Activated CD4-positive, alpha-beta T cell treated with anti-CD3 and anti-CD28 coated beads, Interleukin-2, amount 10 ng/mL, durations not matched to agents 24 days and 14 days (primary cell): ENCODE measurements at regions not wholly inside any gene's neighbourhood (a gene's known extent, or its start where the extent isn't known, plus 50 kb on each side); places are given as distances from the start of the nearest gene placed in this dataset.
"Not testable (repeated sequence)": the region's sequence is repeated elsewhere in the genome, so short reads cannot be mapped to it uniquely, and the experiment has no call there.

Source experiments
- DNase-seq: peaks from one replicate; pipeline ENCODE4 v3.0.0; 2022
- H3K27ac Mint-ChIP-seq: one replicate; pipeline ENCODE4 v1.8.0; 2022; ENCODE audit warnings: mild to moderate bottlenecking, mixed read lengths
- H3K27me3 Mint-ChIP-seq: one replicate; pipeline ENCODE4 v1.8.0; 2022; ENCODE audit warnings: mixed read lengths
- H3K36me3 Mint-ChIP-seq: one replicate; pipeline ENCODE4 v1.8.0; 2022; ENCODE audit warnings: low read depth, mild to moderate bottlenecking, mixed read lengths
- H3K4me1 Mint-ChIP-seq: one replicate; pipeline ENCODE4 v1.8.0; 2021; ENCODE audit warnings: mixed read lengths
- H3K4me3 Mint-ChIP-seq: one replicate; pipeline ENCODE4 v1.8.0; 2022; ENCODE audit warnings: mild to moderate bottlenecking, moderate library complexity, mixed read lengths
- H3K9me3 Mint-ChIP-seq: one replicate; pipeline ENCODE4 v1.8.0; 2021; ENCODE audit warnings: mixed read lengths
- intact Hi-C: fragments of 100-400 bp; cut with micrococcal nuclease; formaldehyde crosslinking; loops from one replicate; pipeline ENCODE4 v1.15.1; 2023

DNA sequence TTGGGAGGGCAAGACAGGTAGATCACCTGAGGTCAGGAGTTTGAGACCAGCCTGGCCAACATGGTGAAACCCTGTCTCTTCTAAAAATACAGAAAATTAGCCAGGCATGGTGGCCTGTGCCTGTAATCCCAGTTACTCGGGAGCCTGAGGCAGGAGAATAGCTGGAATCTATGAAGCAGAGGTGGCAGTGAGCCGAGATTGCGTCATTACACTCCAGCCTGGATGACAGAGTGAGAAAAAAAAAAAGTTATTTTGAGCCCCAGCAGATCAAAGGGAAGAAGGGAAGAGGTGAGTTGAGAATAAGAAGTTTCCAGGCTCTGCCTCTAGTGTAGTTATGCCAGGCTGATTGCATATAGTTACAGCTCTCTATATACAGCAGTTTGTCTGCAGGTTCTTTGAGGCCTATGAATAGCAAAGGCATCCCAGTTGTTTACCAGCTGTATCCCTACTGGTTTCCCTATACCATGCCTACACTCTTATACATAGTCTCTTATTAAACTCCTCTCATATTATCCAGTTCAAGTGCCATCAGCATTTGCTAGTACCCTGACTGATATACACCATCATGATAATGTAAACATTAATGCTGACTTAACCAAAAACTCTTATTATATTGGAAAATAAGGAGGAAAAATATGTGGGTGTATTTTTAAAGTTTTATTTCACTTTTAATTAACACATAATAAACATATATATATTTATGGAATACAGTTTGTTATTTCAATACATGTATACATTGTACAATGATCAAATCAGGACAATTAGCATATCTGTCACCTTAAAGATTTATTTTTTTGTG is 823.6 kb upstream of the ADGRB3 start:
- no peak overlapping the region for H3K4me3 Mint-ChIP-seq
- H3K4me1 Mint-ChIP-seq, result no peaks in the 10 kb centered on the region
- H3K9me3 Mint-ChIP-seq, result peaks cover 25% of the 10 kb centered on the region
- H3K27me3 Mint-ChIP-seq, result no peaks in the 10 kb centered on the region
- no peak for DNase-seq
- intact Hi-C loops, result no loop called here
- H3K36me3 Mint-ChIP-seq, result no peaks in the 10 kb centered on the region
- H3K27ac Mint-ChIP-seq, result no peak overlapping the region

DNA sequence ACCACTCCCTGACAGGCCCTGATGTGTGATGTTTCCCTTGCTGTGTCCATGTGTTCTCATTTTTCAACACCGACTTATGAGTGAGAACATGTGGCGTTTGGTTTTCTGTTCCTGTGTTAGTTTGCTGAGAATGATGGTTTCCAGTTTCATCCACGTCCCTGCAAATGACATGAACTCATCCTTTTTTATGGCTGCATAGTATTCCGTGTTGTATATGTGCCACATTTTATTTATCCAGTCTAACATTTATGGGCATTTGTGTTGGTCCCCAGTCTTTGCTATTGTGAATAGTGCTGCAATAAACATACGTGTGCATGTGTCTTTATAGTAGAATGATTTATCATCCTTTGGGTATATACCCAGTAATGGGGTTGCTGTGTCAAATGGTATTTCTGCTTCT is 830.3 kb upstream of the ADGRB3 start:
- H3K4me3 Mint-ChIP-seq, H3K4me1 Mint-ChIP-seq, DNase-seq, H3K27ac Mint-ChIP-seq, H3K36me3 Mint-ChIP-seq, H3K27me3 Mint-ChIP-seq: not testable (repeated sequence)
- peaks cover 14% of the 10 kb centered on the region for H3K9me3 Mint-ChIP-seq
- intact Hi-C loops, result loop anchor here (5.0 kb wide), 1 partner anchor 368 kb away; no protein-coding TSS in a partner anchor

DNA sequence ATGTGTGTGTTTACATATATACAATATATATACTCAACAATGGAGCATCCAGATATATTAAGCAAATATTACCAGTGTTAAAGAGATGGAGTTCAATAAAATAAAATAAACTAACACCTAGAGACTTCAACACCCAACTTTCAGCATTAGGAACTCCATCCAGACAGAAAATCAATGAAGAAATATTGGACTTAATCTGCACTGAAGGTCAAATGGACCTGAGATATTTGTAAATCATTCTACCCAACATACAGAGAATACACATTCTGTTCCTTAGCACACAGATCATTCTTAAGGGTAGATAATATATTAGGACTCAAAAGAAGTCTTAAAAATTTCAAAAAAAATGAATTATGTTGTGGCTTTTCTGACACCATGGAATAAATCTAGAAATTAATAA is 832.3 kb upstream of the ADGRB3 start:
- no peak overlapping the region for H3K4me3 Mint-ChIP-seq
- no peaks in the 10 kb centered on the region for H3K27me3 Mint-ChIP-seq
- no peaks in the 10 kb centered on the region for H3K4me1 Mint-ChIP-seq
- no peak for DNase-seq
- H3K27ac Mint-ChIP-seq, result no peak overlapping the region
- intact Hi-C loops, result no loop called here
- H3K36me3 Mint-ChIP-seq, result no peaks in the 10 kb centered on the region
- peaks cover 14% of the 10 kb centered on the region for H3K9me3 Mint-ChIP-seq

DNA sequence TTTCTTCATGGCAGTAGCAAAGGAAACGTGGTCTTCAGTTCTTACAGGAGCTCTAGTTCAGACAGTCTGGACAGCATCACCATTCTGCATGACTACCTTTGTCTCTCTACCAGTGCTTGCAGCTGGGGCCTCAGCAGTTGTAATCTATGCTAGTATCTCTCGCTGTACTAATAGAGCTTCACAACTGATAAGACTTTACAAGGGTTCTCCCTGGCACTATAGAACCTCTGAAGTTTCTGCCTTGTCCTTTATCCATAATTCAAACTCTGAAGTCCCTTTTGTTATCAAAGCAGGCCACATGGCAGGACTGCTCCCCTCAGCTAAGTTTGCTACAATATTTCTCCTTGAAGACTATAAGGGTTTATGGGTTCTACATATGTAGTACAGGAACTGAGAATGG is 842.1 kb upstream of the ADGRB3 start:
- no peak for DNase-seq
- intact Hi-C loops, result no loop called here
- no peaks in the 10 kb centered on the region for H3K4me1 Mint-ChIP-seq
- H3K9me3 Mint-ChIP-seq, result no peaks in the 10 kb centered on the region
- H3K27ac Mint-ChIP-seq, result no peak overlapping the region
- no peaks in the 10 kb centered on the region for H3K27me3 Mint-ChIP-seq
- no peak overlapping the region for H3K4me3 Mint-ChIP-seq
- no peaks in the 10 kb centered on the region for H3K36me3 Mint-ChIP-seq

DNA sequence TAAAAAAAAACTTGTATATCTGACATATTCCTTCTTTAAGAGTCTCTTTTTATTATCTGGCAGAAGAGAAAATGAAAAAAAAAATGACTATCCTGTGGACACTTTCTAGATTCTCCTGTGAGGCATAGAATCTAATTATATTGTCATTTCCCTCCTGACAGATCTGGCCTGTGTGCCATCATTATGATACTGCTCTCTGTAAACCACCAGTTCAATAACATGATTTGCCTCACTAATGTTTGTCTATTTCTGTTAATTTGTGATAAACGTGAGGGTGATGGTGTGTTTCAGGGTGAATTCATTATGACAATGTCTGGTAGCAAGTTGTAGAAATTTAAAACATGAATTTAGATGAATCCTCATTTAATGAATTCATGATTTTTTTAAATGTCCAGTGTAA is 844.5 kb upstream of the ADGRB3 start:
- Mint-ChIP-seq H3K27ac (no peak overlapping the region), H3K4me3 (no peak overlapping the region), H3K27me3 (no peaks in the 10 kb centered on the region), H3K4me1 (no peaks in the 10 kb centered on the region), H3K9me3 (peaks cover 3% of the 10 kb centered on the region), H3K36me3 (no peaks in the 10 kb centered on the region)
- DNase-seq, result no peak
- intact Hi-C loops, result no loop called here

DNA sequence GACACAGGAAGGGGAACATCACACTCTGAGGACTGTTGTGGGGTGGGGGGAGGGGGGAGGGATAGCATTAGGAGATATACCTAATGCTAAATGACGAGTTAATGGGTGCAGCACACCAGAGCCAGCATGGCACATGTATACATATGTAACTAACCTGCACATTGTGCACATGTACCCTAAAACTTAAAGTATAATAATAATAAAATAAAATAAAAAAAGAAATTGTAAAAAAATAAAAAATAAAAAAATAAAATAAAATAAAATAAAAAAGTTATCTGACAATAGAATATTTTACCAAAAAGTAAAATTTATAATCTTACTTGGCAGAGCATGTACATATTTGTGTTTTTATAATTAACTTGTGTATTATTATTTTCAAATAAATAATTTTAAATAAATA is 848.0 kb upstream of the ADGRB3 start:
- H3K9me3 Mint-ChIP-seq, H3K4me1 Mint-ChIP-seq, intact Hi-C loops, H3K36me3 Mint-ChIP-seq, H3K27me3 Mint-ChIP-seq, H3K4me3 Mint-ChIP-seq, DNase-seq, H3K27ac Mint-ChIP-seq: not testable (repeated sequence)

DNA sequence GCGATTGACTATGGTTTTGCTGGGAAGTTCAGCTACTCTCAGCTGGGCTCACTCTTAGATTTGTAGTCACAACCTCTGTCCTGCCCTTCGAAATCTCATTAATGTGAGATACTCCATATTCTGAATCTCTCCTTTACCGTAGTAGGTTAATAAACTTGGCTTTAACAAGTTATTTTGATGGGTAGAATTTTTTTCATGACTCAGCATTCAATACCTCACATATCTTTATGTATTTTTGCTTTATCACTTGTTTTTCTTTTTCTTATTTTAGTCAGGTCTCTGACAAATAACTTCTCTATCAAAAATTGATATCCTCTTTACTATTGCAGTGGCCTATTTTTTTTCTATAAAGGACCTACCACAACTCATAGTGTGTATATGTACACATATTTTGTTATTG is 855.2 kb upstream of the ADGRB3 start:
- no peak overlapping the region for H3K4me3 Mint-ChIP-seq
- no peaks in the 10 kb centered on the region for H3K36me3 Mint-ChIP-seq
- no peaks in the 10 kb centered on the region for H3K4me1 Mint-ChIP-seq
- no peaks in the 10 kb centered on the region for H3K27me3 Mint-ChIP-seq
- no peak for DNase-seq
- intact Hi-C loops, result no loop called here
- peaks cover 3% of the 10 kb centered on the region for H3K9me3 Mint-ChIP-seq
- H3K27ac Mint-ChIP-seq, result no peak overlapping the region

DNA sequence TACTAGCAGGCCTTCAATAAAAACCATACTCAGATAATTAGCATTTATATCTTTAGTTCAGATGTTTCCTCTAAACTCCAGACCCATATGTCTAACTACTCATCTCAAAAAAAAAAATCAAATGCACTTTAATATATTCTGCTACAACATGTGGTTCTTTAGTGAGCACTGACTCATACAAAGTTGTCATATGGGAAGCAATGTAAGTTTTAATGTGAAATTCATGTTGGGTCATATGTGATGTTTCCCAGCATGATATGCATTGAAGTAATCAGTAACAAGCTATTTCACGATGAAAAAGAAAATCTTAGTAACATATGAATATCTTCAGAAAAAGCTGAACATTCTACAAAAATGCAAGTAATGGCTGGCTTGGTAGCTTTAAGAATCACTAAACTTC is 859.7 kb upstream of the ADGRB3 start:
- no peak overlapping the region for H3K27ac Mint-ChIP-seq

DNA sequence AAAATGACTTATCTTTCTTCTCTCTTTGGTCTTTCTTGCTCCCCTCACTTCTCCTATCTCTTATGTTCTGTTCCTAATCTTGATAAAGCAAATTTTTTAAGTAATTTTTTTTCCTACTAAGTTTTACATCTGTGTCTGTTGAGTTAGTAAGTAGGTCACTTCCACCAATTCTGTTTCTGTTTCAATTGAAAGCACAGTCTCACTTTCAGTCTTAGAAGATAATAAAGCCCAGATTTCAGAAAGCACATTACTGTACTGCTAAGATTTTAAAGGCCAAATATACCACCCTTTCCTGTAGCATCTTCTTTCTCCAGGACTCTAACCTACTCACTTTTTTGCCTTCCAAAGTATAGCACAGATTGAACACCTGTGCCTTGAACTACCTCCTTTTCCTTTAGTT is 866.1 kb upstream of the ADGRB3 start:
- H3K36me3 Mint-ChIP-seq, result no peaks in the 10 kb centered on the region

More for the DNA sequence above, 859.7 kb upstream of the ADGRB3 start:
- Mint-ChIP-seq H3K36me3 (no peaks in the 10 kb centered on the region), H3K9me3 (peaks cover 3% of the 10 kb centered on the region), H3K4me3 (no peak overlapping the region), H3K27me3 (no peaks in the 10 kb centered on the region), H3K4me1 (no peaks in the 10 kb centered on the region)
- intact Hi-C loops, result no loop called here
- no peak for DNase-seq

DNA sequence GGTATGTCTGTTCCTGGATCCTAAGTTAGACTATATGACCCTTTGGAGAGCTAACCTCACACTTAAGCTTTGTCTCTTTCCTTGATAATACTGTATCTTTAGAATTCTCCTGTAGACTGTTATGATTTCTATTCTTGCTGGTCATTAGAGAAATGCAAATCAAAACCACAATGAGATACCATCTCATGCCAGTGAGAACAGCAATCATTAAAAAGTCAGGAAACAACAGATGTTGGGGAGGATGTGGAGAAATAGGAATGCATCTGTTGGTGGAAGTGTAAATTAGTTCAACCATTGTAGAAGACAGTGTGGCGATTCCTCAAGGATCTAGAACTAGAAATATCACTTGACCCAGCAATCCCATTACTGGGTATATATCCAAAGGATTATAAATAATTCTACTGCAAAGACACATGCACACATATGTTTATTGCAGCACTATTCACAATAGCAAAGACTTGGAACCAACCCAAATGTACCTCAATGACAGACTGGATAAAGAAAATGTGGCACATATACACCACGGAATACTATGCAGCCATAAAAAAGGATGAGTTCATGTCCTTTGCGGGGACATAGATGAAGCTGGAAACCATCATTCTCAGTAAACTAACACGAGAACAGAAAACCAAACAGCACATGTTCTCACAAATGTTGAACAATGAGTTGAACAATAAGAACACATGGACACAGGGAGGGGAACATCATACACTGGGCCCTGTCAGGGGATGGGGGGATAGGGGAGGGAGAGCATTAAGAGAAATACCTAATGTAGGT is 867.8 kb upstream of the ADGRB3 start:
- H3K36me3 Mint-ChIP-seq, H3K9me3 Mint-ChIP-seq, H3K27ac Mint-ChIP-seq, H3K27me3 Mint-ChIP-seq, intact Hi-C loops, DNase-seq, H3K4me3 Mint-ChIP-seq, H3K4me1 Mint-ChIP-seq: not testable (repeated sequence)

More for the DNA sequence above, 866.1 kb upstream of the ADGRB3 start:
- Mint-ChIP-seq H3K27ac (no peak overlapping the region), H3K4me3 (no peak overlapping the region), H3K27me3 (no peaks in the 10 kb centered on the region), H3K4me1 (no peaks in the 10 kb centered on the region), H3K9me3 (peaks cover 8% of the 10 kb centered on the region)
- no peak for DNase-seq
- intact Hi-C loops, result no loop called here

DNA sequence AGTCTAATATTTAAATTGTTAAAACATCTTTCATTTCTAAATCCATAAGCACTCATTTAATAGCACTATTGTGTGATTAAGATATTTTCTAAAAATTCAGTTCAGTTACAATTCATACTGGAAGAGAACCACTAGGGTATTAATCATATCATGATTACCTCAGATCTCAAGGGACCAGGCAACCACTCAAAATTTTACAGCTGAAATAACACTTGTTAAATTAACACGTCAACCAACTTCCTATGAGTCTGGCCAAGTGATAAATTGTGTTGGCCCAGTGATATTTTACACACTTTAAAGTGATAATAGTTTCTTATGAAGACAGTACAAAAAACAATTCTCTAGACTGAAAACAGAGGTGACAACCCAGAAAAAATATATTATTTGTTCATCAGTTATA is 869.0 kb upstream of the ADGRB3 start:
- DNase-seq, result no peak
- Mint-ChIP-seq H3K9me3 (peaks cover 5% of the 10 kb centered on the region), H3K27me3 (no peaks in the 10 kb centered on the region), H3K36me3 (no peaks in the 10 kb centered on the region), H3K27ac (no peak overlapping the region), H3K4me3 (no peak overlapping the region), H3K4me1 (no peaks in the 10 kb centered on the region)
- intact Hi-C loops, result no loop called here

DNA sequence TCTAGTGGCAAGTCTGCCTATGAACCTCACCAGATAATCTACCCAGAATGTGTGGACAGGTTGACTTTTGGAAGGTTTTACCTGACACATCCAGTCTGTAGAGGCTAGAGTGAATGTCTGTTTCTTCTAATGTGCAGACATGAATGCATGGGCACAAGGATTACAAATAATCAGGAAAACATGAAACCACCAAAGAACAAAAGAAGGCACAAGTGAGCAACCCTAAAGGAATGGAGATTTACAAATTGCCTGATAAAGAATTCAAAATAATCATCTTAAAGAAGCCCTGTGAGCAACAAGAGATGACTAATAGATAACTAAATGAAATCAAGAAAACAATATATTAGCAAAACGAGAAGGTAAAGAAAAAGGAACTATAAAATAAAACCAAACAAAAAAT is 876.1 kb upstream of the ADGRB3 start:
- H3K27me3 Mint-ChIP-seq, result no peaks in the 10 kb centered on the region
- DNase-seq, result no peak
- no peak overlapping the region for H3K27ac Mint-ChIP-seq
- no peak overlapping the region for H3K4me3 Mint-ChIP-seq
- peaks cover 4% of the 10 kb centered on the region for H3K9me3 Mint-ChIP-seq
- H3K4me1 Mint-ChIP-seq, result no peaks in the 10 kb centered on the region
- no peaks in the 10 kb centered on the region for H3K36me3 Mint-ChIP-seq
- intact Hi-C loops, result no loop called here

DNA sequence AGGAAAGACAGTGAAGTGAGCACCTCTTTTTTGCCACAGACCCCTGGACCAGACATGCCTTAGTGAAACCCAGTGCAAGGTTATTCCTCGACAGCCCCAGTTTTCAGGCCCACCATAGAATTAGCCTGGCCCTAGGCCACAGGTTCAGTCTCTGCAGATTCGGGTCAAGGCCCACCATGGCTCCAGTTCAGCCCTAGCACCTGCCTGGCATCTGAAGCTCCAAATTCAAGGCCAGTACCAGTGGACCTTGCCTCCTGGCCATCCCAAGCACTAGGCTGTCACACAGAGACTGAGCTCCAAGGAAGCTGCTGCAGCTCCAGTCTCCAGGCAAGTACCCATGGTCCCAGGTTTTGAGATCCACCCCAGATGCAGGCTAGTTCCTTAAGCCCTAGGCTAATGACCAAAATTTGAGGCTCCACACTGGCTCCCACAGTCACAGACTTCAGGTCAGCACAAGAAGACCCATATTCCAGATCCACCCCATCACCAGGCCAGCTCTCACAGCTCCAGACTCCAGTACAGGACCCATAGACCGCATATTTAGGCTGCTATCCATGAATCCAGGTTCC is 877.5 kb upstream of the ADGRB3 start:
- Mint-ChIP-seq H3K9me3 (peaks cover 4% of the 10 kb centered on the region), H3K27me3 (no peaks in the 10 kb centered on the region), H3K4me3 (no peak overlapping the region), H3K27ac (no peak overlapping the region), H3K36me3 (no peaks in the 10 kb centered on the region), H3K4me1 (no peaks in the 10 kb centered on the region)
- intact Hi-C loops, result no loop called here
- DNase-seq, result no peak

DNA sequence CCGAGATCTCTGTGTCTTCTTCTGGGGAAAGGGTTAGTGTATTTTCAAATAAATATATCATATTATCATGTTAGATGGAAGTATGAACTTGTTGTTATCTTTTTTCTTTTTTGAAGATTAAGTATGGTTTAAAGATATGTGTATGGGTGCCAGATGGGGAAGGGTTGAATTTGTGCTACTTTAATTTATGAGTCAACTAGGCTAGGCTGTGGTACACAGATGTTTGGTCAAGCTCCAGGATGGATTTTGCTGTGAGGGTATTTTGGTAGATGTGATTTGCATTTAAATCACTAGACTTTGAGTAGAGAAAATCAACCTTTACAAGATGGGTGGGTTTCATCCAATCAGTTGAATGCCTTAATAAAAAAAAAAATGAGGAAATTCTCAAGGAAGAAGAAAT is 886.6 kb upstream of the ADGRB3 start:
- H3K36me3 Mint-ChIP-seq, result no peaks in the 10 kb centered on the region
- intact Hi-C loops, result no loop called here
- H3K4me1 Mint-ChIP-seq, result no peaks in the 10 kb centered on the region
- H3K4me3 Mint-ChIP-seq, result no peak overlapping the region
- no peaks in the 10 kb centered on the region for H3K9me3 Mint-ChIP-seq
- DNase-seq, result no peak
- no peaks in the 10 kb centered on the region for H3K27me3 Mint-ChIP-seq
- no peak overlapping the region for H3K27ac Mint-ChIP-seq
